ENCODE measurements at regions not wholly inside any gene's neighbourhood (a gene's known extent, or its start where the extent isn't known, plus 50 kb on each side); places are given as distances from the start of the nearest gene placed in this dataset.
A peak's percentile ranks its signal among the peaks of the same experiment; 100 is the strongest.

GRCh38 chr17:6893382-6894205 is 62.1 kb upstream of the TEKT1 start:
- no peaks in the 10 kb centered on the region for H3K9me3 ChIP-seq (ENCODE audit: control insufficient read depth in 1 of 2, low read length in 2 of 2)
- H3K36me3 ChIP-seq (ENCODE audit: control insufficient read depth in 1 of 2, insufficient read depth in 2 of 2, low read length in 2 of 2), result no peaks in the 10 kb centered on the region
- H3K27me3 ChIP-seq (ENCODE audit: control insufficient read depth in 1 of 2, insufficient read depth in 2 of 2, low read length in 2 of 2), result peaks cover 9 to 11% of the 10 kb centered on the region in 2 donors
- H3K4me1 ChIP-seq (ENCODE audit: control insufficient read depth in 1 of 2, insufficient read depth in 2 of 2, low read length in 2 of 2), result no peaks in the 10 kb centered on the region
- no peak overlapping the region for H3K9ac ChIP-seq (ENCODE audit: low read depth in 1 of 2, low read length in 2 of 2)
- no peak overlapping the region for H3K4me3 ChIP-seq (ENCODE audit: low read depth in 1 of 2, low read length in 2 of 2)
- H3K27ac ChIP-seq (ENCODE audit: low read depth, low read length), result no peak overlapping the region

DNA sequence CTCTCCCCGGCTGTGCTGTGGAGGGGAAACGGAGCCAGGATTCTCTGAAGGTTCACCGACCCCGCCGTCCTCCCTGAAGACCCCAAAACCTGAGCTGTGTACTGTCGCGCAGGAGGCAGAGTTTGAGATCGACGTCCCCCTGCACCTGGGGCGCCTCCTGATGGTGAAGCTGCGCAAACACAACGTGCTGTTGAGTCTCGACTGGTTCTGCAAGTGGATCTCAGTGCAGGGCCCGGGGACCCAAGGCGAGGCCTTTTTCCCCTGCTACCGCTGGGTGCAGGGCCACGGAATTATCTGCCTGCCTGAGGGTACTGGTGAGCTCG is 62.6 kb upstream of the TEKT1 start:
- Histone ChIP-seq H3K36me3 (ENCODE audit: control insufficient read depth in 1 of 2, insufficient read depth in 2 of 2, low read length in 2 of 2) (no peaks in the 10 kb centered on the region), H3K9me3 (ENCODE audit: control insufficient read depth in 1 of 2, low read length in 2 of 2) (no peaks in the 10 kb centered on the region), H3K4me1 (ENCODE audit: control insufficient read depth in 1 of 2, insufficient read depth in 2 of 2, low read length in 2 of 2) (no peaks in the 10 kb centered on the region), H3K27ac (ENCODE audit: low read depth, low read length) (no peak overlapping the region), H3K27me3 (ENCODE audit: control insufficient read depth in 1 of 2, insufficient read depth in 2 of 2, low read length in 2 of 2) (peaks cover 9 to 11% of the 10 kb centered on the region in 2 donors), H3K4me3 (ENCODE audit: low read depth in 1 of 2, low read length in 2 of 2) (no peak overlapping the region), H3K9ac (ENCODE audit: low read depth in 1 of 2, low read length in 2 of 2) (no peak overlapping the region)

- no peak overlapping the region for H3K27ac ChIP-seq (ENCODE audit: low read depth, low read length)
- H3K9me3 ChIP-seq (ENCODE audit: control insufficient read depth in 1 of 2, low read length in 2 of 2), result no peaks in the 10 kb centered on the region
- peaks cover 0 to 3% of the 10 kb centered on the region in 2 donors for H3K27me3 ChIP-seq (ENCODE audit: control insufficient read depth in 1 of 2, insufficient read depth in 2 of 2, low read length in 2 of 2)
- H3K9ac ChIP-seq (ENCODE audit: low read depth in 1 of 2, low read length in 2 of 2), result no peak overlapping the region
- H3K4me3 ChIP-seq (ENCODE audit: low read depth in 1 of 2, low read length in 2 of 2), result no peak overlapping the region
- no peaks in the 10 kb centered on the region for H3K36me3 ChIP-seq (ENCODE audit: control insufficient read depth in 1 of 2, insufficient read depth in 2 of 2, low read length in 2 of 2)
- no peaks in the 10 kb centered on the region for H3K4me1 ChIP-seq (ENCODE audit: control insufficient read depth in 1 of 2, insufficient read depth in 2 of 2, low read length in 2 of 2)
Observed at GRCh38 chr17:6901086-6901485, 69.6 kb upstream of the TEKT1 start.

DNA sequence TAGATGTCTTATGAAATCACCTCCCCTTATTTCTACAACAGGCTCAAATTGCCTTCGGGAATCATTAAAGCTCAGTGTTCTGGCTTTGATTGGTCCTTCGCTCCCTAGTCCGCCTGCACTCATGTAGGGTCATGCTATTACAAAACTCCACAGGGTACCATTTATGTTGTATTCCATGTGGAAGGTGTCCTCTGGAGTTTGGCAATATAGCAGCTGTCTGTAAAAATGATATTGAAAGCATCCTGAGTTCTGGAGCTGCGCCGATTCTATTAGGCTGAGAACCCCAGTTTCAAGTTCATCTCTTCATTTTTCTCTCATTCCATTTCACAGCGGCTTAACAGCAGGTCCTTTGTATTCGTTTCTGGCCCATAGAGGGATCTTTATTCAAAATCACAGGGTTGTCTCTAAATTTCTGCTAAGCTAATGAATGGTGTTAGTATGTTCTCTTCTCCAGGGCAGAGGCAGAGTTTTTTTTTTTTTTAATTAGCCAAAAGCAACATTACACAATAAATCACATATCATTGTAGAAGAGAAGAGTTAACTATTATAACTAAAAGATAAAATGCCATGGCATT is 71.9 kb upstream of the TEKT1 start:
- Histone ChIP-seq H3K4me1 (ENCODE audit: control insufficient read depth in 1 of 2, insufficient read depth in 2 of 2, low read length in 2 of 2) (no peaks in the 10 kb centered on the region), H3K36me3 (ENCODE audit: control insufficient read depth in 1 of 2, insufficient read depth in 2 of 2, low read length in 2 of 2) (no peaks in the 10 kb centered on the region), H3K27ac (ENCODE audit: low read depth, low read length) (no peak overlapping the region), H3K4me3 (ENCODE audit: low read depth in 1 of 2, low read length in 2 of 2) (no peak overlapping the region), H3K9ac (ENCODE audit: low read depth in 1 of 2, low read length in 2 of 2) (no peak overlapping the region), H3K9me3 (ENCODE audit: control insufficient read depth in 1 of 2, low read length in 2 of 2) (no peaks in the 10 kb centered on the region), H3K27me3 (ENCODE audit: control insufficient read depth in 1 of 2, insufficient read depth in 2 of 2, low read length in 2 of 2) (no peaks in the 10 kb centered on the region)

GRCh38 chr17:6908807-6909206 is 77.3 kb upstream of the TEKT1 start:
- no peaks in the 10 kb centered on the region for H3K9me3 ChIP-seq (ENCODE audit: control insufficient read depth in 1 of 2, low read length in 2 of 2)
- no peak overlapping the region for H3K27ac ChIP-seq (ENCODE audit: low read depth, low read length)
- no peaks in the 10 kb centered on the region for H3K4me1 ChIP-seq (ENCODE audit: control insufficient read depth in 1 of 2, insufficient read depth in 2 of 2, low read length in 2 of 2)
- H3K4me3 ChIP-seq (ENCODE audit: low read depth in 1 of 2, low read length in 2 of 2), result no peak overlapping the region
- H3K9ac ChIP-seq (ENCODE audit: low read depth in 1 of 2, low read length in 2 of 2), result no peak overlapping the region
- peaks cover 0 to 3% of the 10 kb centered on the region in 2 donors for H3K27me3 ChIP-seq (ENCODE audit: control insufficient read depth in 1 of 2, insufficient read depth in 2 of 2, low read length in 2 of 2)
- no peaks in the 10 kb centered on the region for H3K36me3 ChIP-seq (ENCODE audit: control insufficient read depth in 1 of 2, insufficient read depth in 2 of 2, low read length in 2 of 2)

- H3K36me3 ChIP-seq (ENCODE audit: control insufficient read depth in 1 of 2, insufficient read depth in 2 of 2, low read length in 2 of 2), result no peaks in the 10 kb centered on the region
- H3K9ac ChIP-seq (ENCODE audit: low read depth in 1 of 2, low read length in 2 of 2), result no peak overlapping the region
- H3K27me3 ChIP-seq (ENCODE audit: control insufficient read depth in 1 of 2, insufficient read depth in 2 of 2, low read length in 2 of 2), result peaks cover 0 to 3% of the 10 kb centered on the region in 2 donors
- no peaks in the 10 kb centered on the region for H3K9me3 ChIP-seq (ENCODE audit: control insufficient read depth in 1 of 2, low read length in 2 of 2)
- H3K4me1 ChIP-seq (ENCODE audit: control insufficient read depth in 1 of 2, insufficient read depth in 2 of 2, low read length in 2 of 2), result peaks cover 0 to 5% of the 10 kb centered on the region in 2 donors
- H3K4me3 ChIP-seq (ENCODE audit: low read depth in 1 of 2, low read length in 2 of 2), result no peak overlapping the region
- no peak overlapping the region for H3K27ac ChIP-seq (ENCODE audit: low read depth, low read length)
Observed at GRCh38 chr17:6910987-6911603, 79.6 kb upstream of the TEKT1 start.

GRCh38 chr17:6912110-6913051 is 80.9 kb upstream of the TEKT1 start:
- Histone ChIP-seq H3K36me3 (ENCODE audit: control insufficient read depth in 1 of 2, insufficient read depth in 2 of 2, low read length in 2 of 2) (no peaks in the 10 kb centered on the region), H3K4me1 (ENCODE audit: control insufficient read depth in 1 of 2, insufficient read depth in 2 of 2, low read length in 2 of 2) (peaks cover 0 to 5% of the 10 kb centered on the region in 2 donors), H3K27ac (ENCODE audit: low read depth, low read length) (no peak overlapping the region), H3K4me3 (ENCODE audit: low read depth in 1 of 2, low read length in 2 of 2) (no peak overlapping the region), H3K27me3 (ENCODE audit: control insufficient read depth in 1 of 2, insufficient read depth in 2 of 2, low read length in 2 of 2) (peaks cover 0 to 3% of the 10 kb centered on the region in 2 donors), H3K9ac (ENCODE audit: low read depth in 1 of 2, low read length in 2 of 2) (no peak overlapping the region), H3K9me3 (ENCODE audit: control insufficient read depth in 1 of 2, low read length in 2 of 2) (no peaks in the 10 kb centered on the region)

GRCh38 chr17:6913608-6914443 is 82.0 kb upstream of the ALOX12 start:
- no peaks in the 10 kb centered on the region for H3K9me3 ChIP-seq (ENCODE audit: control insufficient read depth in 1 of 2, low read length in 2 of 2)
- H3K27me3 ChIP-seq (ENCODE audit: control insufficient read depth in 1 of 2, insufficient read depth in 2 of 2, low read length in 2 of 2), result peaks cover 0 to 3% of the 10 kb centered on the region in 2 donors
- H3K27ac ChIP-seq (ENCODE audit: low read depth, low read length), result no peak overlapping the region
- no peak overlapping the region for H3K9ac ChIP-seq (ENCODE audit: low read depth in 1 of 2, low read length in 2 of 2)
- H3K36me3 ChIP-seq (ENCODE audit: control insufficient read depth in 1 of 2, insufficient read depth in 2 of 2, low read length in 2 of 2), result no peaks in the 10 kb centered on the region
- H3K4me3 ChIP-seq (ENCODE audit: low read depth in 1 of 2, low read length in 2 of 2), result peak overlapping the region; percentile 37 to 45
- peaks cover 0 to 5% of the 10 kb centered on the region in 2 donors for H3K4me1 ChIP-seq (ENCODE audit: control insufficient read depth in 1 of 2, insufficient read depth in 2 of 2, low read length in 2 of 2)

DNA sequence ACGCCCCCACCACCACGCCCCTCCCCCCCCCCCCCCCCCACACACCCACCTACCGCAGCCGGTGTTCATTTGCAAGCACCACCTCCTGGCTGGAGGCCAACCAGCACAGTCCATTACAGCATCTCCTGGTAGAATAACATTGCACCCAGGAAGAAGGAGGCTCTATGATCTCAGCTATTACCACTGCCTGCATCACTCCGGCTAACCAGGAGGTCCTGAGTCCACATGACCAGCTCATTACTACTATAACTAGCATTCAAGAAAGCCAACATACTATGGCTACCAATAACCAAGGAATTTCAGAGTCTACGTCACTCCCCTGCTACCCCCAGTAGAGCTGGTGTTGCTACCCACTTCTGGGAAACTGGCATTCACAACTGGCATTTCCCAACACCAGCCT is 81.1 kb upstream of the ALOX12 start:
- Histone ChIP-seq H3K9ac (ENCODE audit: low read depth in 1 of 2, low read length in 2 of 2) (no peak overlapping the region), H3K36me3 (ENCODE audit: control insufficient read depth in 1 of 2, insufficient read depth in 2 of 2, low read length in 2 of 2) (no peaks in the 10 kb centered on the region), H3K27me3 (ENCODE audit: control insufficient read depth in 1 of 2, insufficient read depth in 2 of 2, low read length in 2 of 2) (peaks cover 0 to 3% of the 10 kb centered on the region in 2 donors), H3K4me1 (ENCODE audit: control insufficient read depth in 1 of 2, insufficient read depth in 2 of 2, low read length in 2 of 2) (peaks cover 0 to 5% of the 10 kb centered on the region in 2 donors), H3K27ac (ENCODE audit: low read depth, low read length) (no peak overlapping the region), H3K4me3 (ENCODE audit: low read depth in 1 of 2, low read length in 2 of 2) (no peak overlapping the region), H3K9me3 (ENCODE audit: control insufficient read depth in 1 of 2, low read length in 2 of 2) (no peaks in the 10 kb centered on the region)
